Mesendoderm (in vitro differentiated cells): ENCODE measurements at regions not wholly inside any gene's neighbourhood (a gene's known extent, or its start where the extent isn't known, plus 50 kb on each side); places are given as distances from the start of the nearest gene placed in this dataset.

Source experiments
- DNase-seq: peaks from one replicate; pipeline ENCODE4 v3.0.0; 2013
- H2AK5ac ChIP-seq: 2 replicates; pipeline ENCODE4 v1.6.1; 2013; ENCODE audit warnings: low read length, inconsistent platforms
- H2BK120ac ChIP-seq: 2 replicates; pipeline ENCODE4 v1.6.1; 2013; ENCODE audit warnings: low read depth, mild to moderate bottlenecking, low read length, moderate library complexity, mixed read lengths
- H2BK15ac ChIP-seq: replicated peaks from 2 replicates; pipeline ENCODE4 v1.6.1; 2013; ENCODE audit warnings: low read depth, mild to moderate bottlenecking, moderate library complexity
- H2BK5ac ChIP-seq: 2 replicates; pipeline ENCODE4 v1.6.1; 2013; ENCODE audit warnings: low read length, inconsistent platforms
- H3K18ac ChIP-seq: 2 replicates; pipeline ENCODE4 v1.6.1; 2013; ENCODE audit warnings: mild to moderate bottlenecking, low read length, mixed read lengths
- H3K23ac ChIP-seq: one replicate; pipeline ENCODE4 v1.6.1; 2013; ENCODE audit warnings: low read length
- H3K27ac ChIP-seq: 2 replicates; pipeline ENCODE4 v1.5.1; 2013; ENCODE audit warnings: low read depth, mild to moderate bottlenecking, inconsistent platforms, low read length, moderate library complexity
- H3K27me3 ChIP-seq: 2 replicates; pipeline ENCODE4 v1.6.1; 2013; ENCODE audit warnings: low read length, control low read depth, mild to moderate bottlenecking, inconsistent platforms; ENCODE audit not compliant: insufficient read depth, poor library complexity
- H3K36me3 ChIP-seq: 2 replicates; pipeline ENCODE4 v1.6.1; 2013; ENCODE audit warnings: low read length, inconsistent platforms; ENCODE audit not compliant: control insufficient read depth, insufficient read depth
- H3K4ac ChIP-seq: one replicate; pipeline ENCODE4 v1.6.1; 2013; ENCODE audit warnings: low read depth, mild to moderate bottlenecking, low read length, moderate library complexity
- H3K4me1 ChIP-seq: 2 replicates; pipeline ENCODE4 v1.6.1; 2013; ENCODE audit warnings: low read depth, low read length, inconsistent platforms; ENCODE audit not compliant: control insufficient read depth
- H3K4me2 ChIP-seq: 2 replicates; pipeline ENCODE4 v1.6.1; 2013; ENCODE audit warnings: low read length
- H3K4me3 ChIP-seq: 2 replicates; pipeline ENCODE4 v1.5.1; 2013; ENCODE audit warnings: mild to moderate bottlenecking, low read length
- H3K56ac ChIP-seq: one replicate; pipeline ENCODE4 v1.6.1; 2013; ENCODE audit warnings: low read length
- H3K79me1 ChIP-seq: 2 replicates; pipeline ENCODE4 v1.6.1; 2013; ENCODE audit warnings: low read length, inconsistent platforms
- H3K79me2 ChIP-seq: 2 replicates; pipeline ENCODE4 v1.6.1; 2013; ENCODE audit warnings: mild to moderate bottlenecking, low read length; ENCODE audit not compliant: control insufficient read depth, insufficient read depth
- H3K9ac ChIP-seq: 2 replicates; pipeline ENCODE4 v1.6.1; 2013; ENCODE audit warnings: low read length, inconsistent platforms
- H4K5ac ChIP-seq: one replicate; pipeline ENCODE4 v1.6.1; 2013; ENCODE audit warnings: low read length
- H4K8ac ChIP-seq: one replicate; pipeline ENCODE4 v1.6.1; 2013; ENCODE audit warnings: low read depth, mild to moderate bottlenecking, control low read depth, low read length, moderate library complexity
- WGBS: extraction: QIAGEN DNeasy Blood & Tissue Kit; methylation state at CpG from one replicate; pipeline ENCODE4 v1.1.7; 2013; ENCODE audit warnings: low lambda C conversion rate, missing lambda C conversion rate; ENCODE audit not compliant: insufficient coverage; ENCODE audit errors: extremely low coverage; 5-methylcytosine and 5-hydroxymethylcytosine counted together

DNA sequence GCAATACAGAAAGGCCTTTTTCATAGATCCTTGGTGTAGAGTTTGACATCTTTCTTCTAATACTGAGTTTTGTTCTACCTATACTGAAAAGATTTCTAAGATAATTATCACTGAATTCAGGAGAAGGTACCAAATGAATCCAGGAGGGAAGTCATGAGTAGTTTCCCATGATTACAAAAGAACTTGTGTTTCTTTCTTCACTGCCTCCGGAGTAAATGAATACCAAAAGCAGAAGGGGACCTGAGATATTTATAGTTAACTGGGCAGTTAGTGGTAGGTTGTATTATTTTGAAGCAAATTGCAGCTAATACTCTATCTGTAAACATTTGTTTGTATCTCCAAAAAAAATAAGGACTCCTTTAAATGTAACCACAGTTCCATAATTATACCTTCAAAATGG is 175.4 kb downstream of the SUCNR1 start:
- WGBS, result no CpG with 5 or more reads among the region's 1 CpG

DNA sequence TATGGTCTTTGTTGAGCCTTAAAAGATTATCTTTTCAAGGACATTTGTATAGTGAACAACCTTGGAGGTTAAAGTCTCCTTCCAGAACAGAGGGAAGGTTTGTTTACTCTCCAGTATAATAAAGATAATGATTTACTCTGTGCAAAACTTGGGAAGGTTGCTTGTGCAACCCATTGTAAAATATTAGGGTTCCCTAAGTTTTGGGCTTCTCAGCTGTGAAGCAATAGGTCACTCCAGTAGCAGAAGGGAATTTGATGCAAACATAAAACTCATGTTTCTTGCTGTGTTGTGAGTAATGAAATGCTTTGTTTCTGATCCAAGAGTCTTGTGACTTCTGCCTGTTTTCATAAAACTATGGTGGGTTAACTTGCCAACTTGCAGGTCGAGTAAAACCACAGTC is 177.5 kb downstream of the SUCNR1 start:
- Histone ChIP-seq H2BK5ac (no peak overlapping the region), H3K4ac (no peak overlapping the region), H3K79me2 (no peaks in the 10 kb centered on the region), H3K4me3 (no peak overlapping the region), H3K23ac (no peak overlapping the region), H4K5ac (no peak overlapping the region), H2BK120ac (no peak overlapping the region), H2AK5ac (no peak overlapping the region), H3K9ac (no peak overlapping the region), H2BK15ac (no peak overlapping the region), H3K4me2 (no peak overlapping the region), H3K36me3 (no peaks in the 10 kb centered on the region), H4K8ac (no peak overlapping the region), H3K27ac (no peak overlapping the region), H3K18ac (no peak overlapping the region), H3K27me3 (no peaks in the 10 kb centered on the region), H3K56ac (no peak overlapping the region), H3K4me1 (no peaks in the 10 kb centered on the region), H3K79me1 (no peaks in the 10 kb centered on the region)
- no peak for DNase-seq
- no CpG with 5 or more reads among the region's 1 CpG for WGBS

More for the DNA sequence above, 175.4 kb downstream of the SUCNR1 start:
- Histone ChIP-seq H3K23ac (no peak overlapping the region), H3K4me3 (no peak overlapping the region), H3K79me2 (no peaks in the 10 kb centered on the region), H3K4ac (no peak overlapping the region), H4K8ac (no peak overlapping the region), H3K36me3 (no peaks in the 10 kb centered on the region), H3K79me1 (no peaks in the 10 kb centered on the region), H2BK120ac (no peak overlapping the region), H2BK15ac (no peak overlapping the region), H3K18ac (no peak overlapping the region), H3K56ac (no peak overlapping the region), H2BK5ac (no peak overlapping the region), H3K4me1 (no peaks in the 10 kb centered on the region), H3K9ac (no peak overlapping the region), H3K4me2 (no peak overlapping the region), H3K27me3 (no peaks in the 10 kb centered on the region), H4K5ac (no peak overlapping the region), H3K27ac (no peak overlapping the region), H2AK5ac (no peak overlapping the region)
- DNase-seq, result no peak

GRCh38 chr3:152051501-152052404 is 178.3 kb downstream of the SUCNR1 start:
- no peak overlapping the region for H2BK15ac ChIP-seq
- no peak overlapping the region for H4K5ac ChIP-seq
- no peaks in the 10 kb centered on the region for H3K79me2 ChIP-seq
- H3K4ac ChIP-seq, result no peak overlapping the region
- H3K27ac ChIP-seq, result no peak overlapping the region
- DNase-seq, result no peak
- H2AK5ac ChIP-seq, result no peak overlapping the region
- H2BK120ac ChIP-seq, result no peak overlapping the region
- no peak overlapping the region for H3K4me3 ChIP-seq
- no peak overlapping the region for H3K9ac ChIP-seq
- no peak overlapping the region for H2BK5ac ChIP-seq
- H3K4me2 ChIP-seq, result no peak overlapping the region
- H3K27me3 ChIP-seq, result no peaks in the 10 kb centered on the region
- no peak overlapping the region for H3K56ac ChIP-seq
- H3K79me1 ChIP-seq, result no peaks in the 10 kb centered on the region
- H4K8ac ChIP-seq, result no peak overlapping the region
- no peak overlapping the region for H3K18ac ChIP-seq
- H3K23ac ChIP-seq, result no peak overlapping the region
- WGBS, result no CpG with 5 or more reads among the region's 3 CpGs
- no peaks in the 10 kb centered on the region for H3K4me1 ChIP-seq
- H3K36me3 ChIP-seq, result no peaks in the 10 kb centered on the region

- no peak overlapping the region for H2BK5ac ChIP-seq
- no peak overlapping the region for H2AK5ac ChIP-seq
- no peaks in the 10 kb centered on the region for H3K79me1 ChIP-seq
- H3K27me3 ChIP-seq, result no peaks in the 10 kb centered on the region
- no peaks in the 10 kb centered on the region for H3K79me2 ChIP-seq
- no peak overlapping the region for H3K27ac ChIP-seq
- H3K4ac ChIP-seq, result no peak overlapping the region
- H3K4me3 ChIP-seq, result no peak overlapping the region
- H4K8ac ChIP-seq, result no peak overlapping the region
- H3K18ac ChIP-seq, result no peak overlapping the region
- H4K5ac ChIP-seq, result no peak overlapping the region
- no CpG with 5 or more reads among the region's 1 CpG for WGBS
- H3K23ac ChIP-seq, result no peak overlapping the region
- no peak for DNase-seq
- H2BK15ac ChIP-seq, result no peak overlapping the region
- no peak overlapping the region for H2BK120ac ChIP-seq
- H3K4me2 ChIP-seq, result no peak overlapping the region
- no peaks in the 10 kb centered on the region for H3K4me1 ChIP-seq
- H3K56ac ChIP-seq, result no peak overlapping the region
- H3K36me3 ChIP-seq, result no peaks in the 10 kb centered on the region
- H3K9ac ChIP-seq, result no peak overlapping the region
Measured at GRCh38 chr3:152053866-152054265, 180.4 kb downstream of the SUCNR1 start.

DNA sequence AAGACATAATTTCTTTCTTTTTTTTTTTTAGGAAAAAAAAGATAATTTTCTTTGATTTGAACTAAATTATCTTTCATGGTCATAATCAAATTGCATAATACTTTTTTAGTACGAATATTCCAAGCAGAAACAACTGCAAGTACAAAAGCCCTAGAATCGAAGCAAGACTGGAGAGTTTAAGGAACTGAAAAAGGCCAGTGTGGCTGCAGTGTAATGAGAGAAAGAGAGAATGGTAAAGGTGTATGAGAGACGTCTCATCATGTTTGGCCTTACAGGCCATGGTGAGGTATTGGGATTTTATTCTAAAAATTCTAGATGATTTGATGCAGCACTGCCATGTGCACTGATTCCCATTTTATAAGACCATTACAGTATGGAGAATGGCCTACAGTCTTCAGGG is 180.9 kb downstream of the SUCNR1 start:
- H3K56ac ChIP-seq, result no peak overlapping the region
- no peak overlapping the region for H3K4me2 ChIP-seq

GRCh38 chr3:152056073-152056472 is 182.6 kb downstream of the SUCNR1 start:
- Histone ChIP-seq H3K18ac (no peak overlapping the region), H3K56ac (no peak overlapping the region), H3K4me2 (no peak overlapping the region), H2BK120ac (no peak overlapping the region), H2BK5ac (no peak overlapping the region), H3K79me2 (no peaks in the 10 kb centered on the region), H4K5ac (no peak overlapping the region), H3K4me1 (no peaks in the 10 kb centered on the region), H2AK5ac (no peak overlapping the region), H3K27me3 (no peaks in the 10 kb centered on the region), H2BK15ac (no peak overlapping the region), H3K4me3 (no peak overlapping the region), H3K27ac (no peak overlapping the region), H3K23ac (no peak overlapping the region), H3K36me3 (no peaks in the 10 kb centered on the region), H3K9ac (no peak overlapping the region), H3K4ac (no peak overlapping the region), H4K8ac (no peak overlapping the region), H3K79me1 (no peaks in the 10 kb centered on the region)
- WGBS, result no CpG with 5 or more reads among the region's 3 CpGs
- no peak for DNase-seq

More for the DNA sequence above, 180.9 kb downstream of the SUCNR1 start:
- H3K79me1 ChIP-seq, result no peaks in the 10 kb centered on the region
- H3K79me2 ChIP-seq, result no peaks in the 10 kb centered on the region
- no peak overlapping the region for H3K4me3 ChIP-seq
- no peak overlapping the region for H3K4ac ChIP-seq
- H2BK120ac ChIP-seq, result no peak overlapping the region
- H2BK5ac ChIP-seq, result no peak overlapping the region
- no peak overlapping the region for H4K8ac ChIP-seq
- H2AK5ac ChIP-seq, result no peak overlapping the region
- no peaks in the 10 kb centered on the region for H3K27me3 ChIP-seq
- H3K4me1 ChIP-seq, result no peaks in the 10 kb centered on the region
- no peaks in the 10 kb centered on the region for H3K36me3 ChIP-seq
- H2BK15ac ChIP-seq, result no peak overlapping the region
- no peak for DNase-seq
- no CpG with 5 or more reads among the region's 3 CpGs for WGBS
- no peak overlapping the region for H3K23ac ChIP-seq
- no peak overlapping the region for H4K5ac ChIP-seq
- no peak overlapping the region for H3K27ac ChIP-seq
- H3K18ac ChIP-seq, result no peak overlapping the region
- no peak overlapping the region for H3K9ac ChIP-seq
